ENCODE measurements at regions not wholly inside any gene's neighbourhood (a gene's known extent, or its start where the extent isn't known, plus 50 kb on each side); places are given as distances from the start of the nearest gene placed in this dataset.

GRCh38 chr7:15757041-15758000 is 70.8 kb upstream of the MEOX2 start:
- Histone ChIP-seq H3K4me3 (ENCODE audit: insufficient read depth, low read depth, low read length) (no peak overlapping the region), H2BK15ac (ENCODE audit: low read depth, low read length) (no peak overlapping the region), H3K23ac (ENCODE audit: low read depth, low read length) (no peak overlapping the region), H3K18ac (ENCODE audit: low read depth, low read length) (no peak overlapping the region), H4K91ac (ENCODE audit: insufficient read depth, low read depth, low read length) (no peak overlapping the region), H3K4me1 (ENCODE audit: control insufficient read depth, insufficient read depth, low read length) (no peaks in the 10 kb centered on the region), H3K9ac (ENCODE audit: low read depth, low read length) (no peak overlapping the region), H2AK5ac (ENCODE audit: low read depth, low read length) (no peak overlapping the region), H2AFZ (replicated peaks; ENCODE audit: low read length, poor library complexity) (no peak overlapping the region), H2BK120ac (ENCODE audit: low read depth, low read length) (no peak overlapping the region), H2BK20ac (ENCODE audit: low read depth, low read length) (no peak overlapping the region), H3K36me3 (ENCODE audit: control insufficient read depth, insufficient read depth, low read length) (no peaks in the 10 kb centered on the region), H4K5ac (ENCODE audit: low read depth, low read length) (no peak overlapping the region), H2AK9ac (replicated peaks; ENCODE audit: low read depth, low read length, poor library complexity) (no peak overlapping the region), H3K4ac (ENCODE audit: low read depth, low read length) (no peak overlapping the region), H3K56ac (ENCODE audit: extremely low read depth, insufficient read depth, low read length) (no peak overlapping the region), H3K4me2 (ENCODE audit: low read depth, low read length) (no peak overlapping the region), H3K27me3 (ENCODE audit: control insufficient read depth, insufficient read depth, low read length) (no peaks in the 10 kb centered on the region), H3K9me3 (ENCODE audit: control insufficient read depth, insufficient read depth, low read length) (no peaks in the 10 kb centered on the region), H3K79me1 (ENCODE audit: low read depth in 1 of 2, low read length in 2 of 2) (no peaks in the 10 kb centered on the region), H3K27ac (ENCODE audit: insufficient read depth, low read length) (no peak overlapping the region), H2BK5ac (ENCODE audit: low read depth, low read length, poor library complexity, severe bottlenecking) (no peak overlapping the region), H3K9me1 (ENCODE audit: insufficient read depth, low read length) (no peaks in the 10 kb centered on the region), H4K8ac (ENCODE audit: low read depth in 2 of 2, low read length in 2 of 2) (no peak overlapping the region), H3K14ac (replicated peaks; ENCODE audit: low read depth, low read length) (no peak overlapping the region), H4K20me1 (ENCODE audit: insufficient read depth, low read length) (no peaks in the 10 kb centered on the region)
- intact Hi-C loops (cut with micrococcal nuclease) (no loop called here), in situ Hi-C loops (cut with MboI; ENCODE audit: low sequenced_read_pairs) (no loop called here), dilution Hi-C loops (cut with HindIII; ENCODE audit: low sequenced_read_pairs, unreplicated experiment) (no loop called here)
- ATAC-seq (ENCODE audit: low read depth) (no peak), DNase-seq (no peak)
- TF ChIP-seq CHD1 (IDR thresholded peaks at IDR 0.05; ENCODE audit: low read depth, low read length) (no peak), FOS (IDR thresholded peaks at IDR 0.05; ENCODE audit: low read depth, low read length) (no peak), MAZ (IDR thresholded peaks at IDR 0.05; ENCODE audit: borderline replicate concordance, low read depth, low read length) (no peak), CTCF (conservative IDR thresholded peaks at IDR 0.05; ENCODE audit: low read depth, low read length) (no peak), RAD21 (IDR thresholded peaks at IDR 0.05; ENCODE audit: low read length) (no peak), MXI1 (IDR thresholded peaks at IDR 0.05; ENCODE audit: borderline replicate concordance, low read depth, low read length) (no peak), CEBPB (IDR thresholded peaks at IDR 0.05; ENCODE audit: low read depth, low read length) (no peak), ELK1 (IDR thresholded peaks at IDR 0.05; ENCODE audit: borderline replicate concordance, low read depth, low read length) (no peak), BHLHE40 (IDR thresholded peaks at IDR 0.05; ENCODE audit: low read depth, low read length) (no peak), RFX5 (IDR thresholded peaks at IDR 0.05; ENCODE audit: low read depth, low read length) (no peak), POLR2A (IDR thresholded peaks at IDR 0.05; ENCODE audit: low read depth, low read length) (no peak), MAFK (IDR thresholded peaks at IDR 0.05; ENCODE audit: low read depth, low read length) (no peak), USF2 (IDR thresholded peaks at IDR 0.05; ENCODE audit: low read depth, low read length) (no peak)
- ChIA-PET CTCF (interaction anchor here (0.8 kb wide), 1 partner anchor 37 kb away, joined by 3 read pairs; no protein-coding TSS in a partner anchor), POLR2A (ENCODE audit: unreplicated experiment) (no interaction called here)
- BruUV-seq (replicated peaks) = no TSS peak
- WGBS, 2 experiments (ENCODE audit: extremely low coverage in 2 of 2, insufficient read length in 1 of 2) = no CpG with 5 or more reads among the region's 3 CpGs
